ENCODE measurements at regions not wholly inside any gene's neighbourhood (a gene's known extent, or its start where the extent isn't known, plus 50 kb on each side); places are given as distances from the start of the nearest gene placed in this dataset.

GRCh38 chr7:46759711-46760480 is 822.0 kb downstream of the TNS3 start:
- ATAC-seq = no peak
- Histone ChIP-seq H3K27me3 (no peaks in the 10 kb centered on the region), H3K36me3 (no peaks in the 10 kb centered on the region), H3K4me3 (no peak overlapping the region), H3K27ac (no peak overlapping the region), H3K4me1 (peaks cover 0 to 3% (median 0%) of the 10 kb centered on the region in 3 donors), H3K9me3 (no peaks in the 10 kb centered on the region)
- WGBS, 2 donors = 93 to 94% methylated on average over 7 of the region's 7 CpGs
- no peak for FAIRE-seq
- intact Hi-C loops (cut with DNase I) = no loop called here
- DNase-seq = no peak
- TF ChIP-seq CTCF (IDR thresholded peaks at IDR 0.05) = no peak

- Histone ChIP-seq H3K9me3 (no peaks in the 10 kb centered on the region), H3K27ac (no peak overlapping the region), H3K36me3 (no peaks in the 10 kb centered on the region), H3K4me3 (no peak overlapping the region), H3K4me1 (no peaks in the 10 kb centered on the region), H3K27me3 (no peaks in the 10 kb centered on the region)
- no peak for ATAC-seq
- no peak for TF ChIP-seq CTCF (IDR thresholded peaks at IDR 0.05)
- FAIRE-seq = no peak
- intact Hi-C loops (cut with DNase I) = no loop called here
- DNase-seq = no peak
- 77 to 81% methylated on average over 4 of the region's 4 CpGs for WGBS, 2 donors
Observed at GRCh38 chr7:46756996-46757395, 824.9 kb downstream of the TNS3 start.

- no peak for ATAC-seq
- TF ChIP-seq CTCF (IDR thresholded peaks at IDR 0.05) = no peak
- H3K9me3 ChIP-seq = no peaks in the 10 kb centered on the region
- H3K27me3 ChIP-seq = no peaks in the 10 kb centered on the region
- no peaks in the 10 kb centered on the region for H3K36me3 ChIP-seq
- WGBS, 2 donors = 80 to 81% methylated on average over 1 of the region's 1 CpG
- DNase-seq = no peak
- no peak overlapping the region for H3K4me3 ChIP-seq
- intact Hi-C loops (cut with DNase I) = no loop called here
- H3K4me1 ChIP-seq = no peaks in the 10 kb centered on the region
- H3K27ac ChIP-seq = no peak overlapping the region
- no peak for FAIRE-seq
Observed at GRCh38 chr7:46756256-46756655, 825.7 kb downstream of the TNS3 start.

GRCh38 chr7:46755120-46756034 is 826.5 kb downstream of the TNS3 start:
- no peak for FAIRE-seq
- DNase-seq = no peak
- ATAC-seq = no peak
- H3K27me3 ChIP-seq = no peaks in the 10 kb centered on the region
- H3K36me3 ChIP-seq = no peaks in the 10 kb centered on the region
- TF ChIP-seq CTCF (IDR thresholded peaks at IDR 0.05) = no peak
- no peak overlapping the region for H3K4me3 ChIP-seq
- intact Hi-C loops (cut with DNase I) = no loop called here
- H3K27ac ChIP-seq = no peak overlapping the region
- no peaks in the 10 kb centered on the region for H3K4me1 ChIP-seq
- no peaks in the 10 kb centered on the region for H3K9me3 ChIP-seq
- 81 to 88% methylated on average over 5 of the region's 5 CpGs for WGBS, 2 donors
